HepG2 (cell line): ENCODE measurements at regions not wholly inside any gene's neighbourhood (a gene's known extent, or its start where the extent isn't known, plus 50 kb on each side); places are given as distances from the start of the nearest gene placed in this dataset.

ENCODE experiments used
- ATAC-seq: fragments of 200-7000 bp; cut with Tn5 transposase; 3 replicates; pipeline ENCODE4 v1.9.1; 2020; ENCODE audit warnings: mild to moderate bottlenecking, moderate library complexity
- BruUV-seq: library from RNA; stranded (reverse); fragments of 400-500 nt; replicated peaks from 2 replicates; lab custom pipeline; 2021; lab: Mats Ljungman, UMichigan
- CTCF ChIA-PET: fragments of 300-600 bp; formaldehyde crosslinking; extraction: SDS; loops from one replicate; lab custom pipeline; 2021; ENCODE audit warnings: low total read pairs, inconsistent platforms, low intra/inter-chr PET ratio; lab: Yijun Ruan, JAX
- POLR2A ChIA-PET: fragments of 350-600 bp; sonication (Branson Sonifier 250); formaldehyde crosslinking; loops from one replicate; lab custom pipeline; 2020; ENCODE audit warnings: antibody characterized with exemption, inconsistent platforms; lab: Yijun Ruan, JAX
- DNase-seq: peaks from one replicate; pipeline ENCODE4 v3.0.0-alpha.2; 2015; ENCODE audit warnings: low spot score
- FAIRE-seq: peaks from 3 replicates; lab custom pipeline; 2011; peaks lifted over from hg19 to GRCh38; lab: Jason Lieb, UNC
- H2AFZ ChIP-seq: one replicate; pipeline ENCODE4 v1.6.1; 2011; ENCODE audit warnings: low read length, inconsistent platforms
- H3K27ac ChIP-seq: fragments of 300-600 bp; 3 replicates; pipeline ENCODE4 v1.8.0; 2011; ENCODE audit warnings: mixed run types, mild to moderate bottlenecking, mixed read lengths, low read length, inconsistent platforms; ENCODE audit not compliant: insufficient read depth; ENCODE audit errors: extremely low read length
- H3K27me3 ChIP-seq, 2 experiments: fragments of 200-600 bp in 1 of 2; 2 replicates in 1 of 2; 3 replicates in 1 of 2; pipeline versions ENCODE4 v1.6.0 to v1.8.0; 2011; ENCODE audit warnings: low read length in 2 of 2, mild to moderate bottlenecking in 2 of 2, moderate library complexity in 2 of 2, inconsistent platforms in 1 of 2; ENCODE audit not compliant: insufficient read depth in 2 of 2, control insufficient read depth in 1 of 2
- H3K36me3 ChIP-seq, 2 experiments: fragments of 200-600 bp in 1 of 2; replicated peaks in 1 of 2; 2 replicates in 1 of 2; 3 replicates in 1 of 2; pipeline versions ENCODE4 v1.5.1 to v1.8.0; 2011; ENCODE audit warnings: low read length in 2 of 2, inconsistent platforms in 1 of 2; ENCODE audit not compliant: insufficient read depth in 2 of 2, control insufficient read depth in 1 of 2
- H3K4me1 ChIP-seq: 2 replicates; pipeline ENCODE4 v1.5.1; 2012; ENCODE audit warnings: low read length, inconsistent platforms; ENCODE audit not compliant: insufficient read depth
- H3K4me2 ChIP-seq: 2 replicates; pipeline ENCODE4 v1.6.0; 2011; ENCODE audit warnings: low read depth, low read length, inconsistent platforms
- H3K4me3 ChIP-seq, 3 experiments: fragments of 200-600 bp in 1 of 3; sonication (generic), shearing (Covaris generic) in 1 of 3; replicated peaks in 1 of 3; 2 replicates each; pipeline ENCODE4 v1.5.1; 2011 to 2016; ENCODE audit warnings: low read length in 3 of 3, inconsistent platforms in 2 of 3, low read depth in 2 of 3, mild to moderate bottlenecking in 2 of 3, control low read depth in 1 of 3, mixed read lengths in 1 of 3; ENCODE audit not compliant: insufficient read depth in 1 of 3
- H3K79me2 ChIP-seq: one replicate; pipeline ENCODE4 v1.6.1; 2011; ENCODE audit warnings: low read length, inconsistent platforms; ENCODE audit not compliant: insufficient read depth
- H3K9ac ChIP-seq: 2 replicates; pipeline ENCODE4 v1.6.0; 2011; ENCODE audit warnings: mild to moderate bottlenecking, low read depth, low read length, inconsistent platforms; ENCODE audit not compliant: insufficient read depth
- H3K9me3 ChIP-seq: 2 replicates; pipeline ENCODE4 v1.5.1; 2012; ENCODE audit warnings: mild to moderate bottlenecking, low read length
- H4K20me1 ChIP-seq: 2 replicates; pipeline ENCODE4 v1.6.0; 2011; ENCODE audit warnings: inconsistent platforms, mild to moderate bottlenecking, low read length, moderate library complexity; ENCODE audit not compliant: insufficient read depth
- EP300 ChIP-seq, 3 experiments: sonication (generic) in 1 of 3; formaldehyde crosslinking in 1 of 3; IDR thresholded peaks; 2 replicates each; pipeline versions ENCODE4 v1.5.1 to v1.6.1; 2011 to 2020; ENCODE audit warnings: low read depth in 2 of 3, low read length in 2 of 3, borderline replicate concordance in 1 of 3, improper control_type of control experiment in 1 of 3, mild to moderate bottlenecking in 1 of 3, missing genetic modification reagents in 1 of 3, moderate library complexity in 1 of 3
- HHEX ChIP-seq: IDR thresholded peaks from 2 replicates; pipeline ENCODE4 v1.6.1; 2016; ENCODE audit warnings: control low read depth
- HNRNPUL1 ChIP-seq: fragments of 200-400 bp; formaldehyde crosslinking; IDR thresholded peaks from 2 replicates; pipeline ENCODE4 v1.6.1; 2017; ENCODE audit warnings: low read depth, mild to moderate bottlenecking, low read length, moderate library complexity
- ISX ChIP-seq: sonication (generic); formaldehyde crosslinking; conservative IDR thresholded peaks from 2 replicates; pipeline ENCODE4 v1.5.0; 2020; ENCODE audit warnings: missing genetic modification reagents
- POLR2A ChIP-seq, 2 experiments: IDR thresholded peaks; 2 replicates each; pipeline ENCODE4 v1.6.1; 2011; ENCODE audit warnings: low read depth in 2 of 2, low read length in 2 of 2, mild to moderate bottlenecking in 1 of 2, moderate library complexity in 1 of 2; ENCODE audit not compliant: insufficient read depth in 1 of 2
- PRPF4 ChIP-seq: fragments of 200-400 bp; formaldehyde crosslinking; IDR thresholded peaks from 2 replicates; pipeline ENCODE4 v1.6.1; 2016; ENCODE audit warnings: low read length, low read depth; ENCODE audit not compliant: poor library complexity, severe bottlenecking
- RBM39 ChIP-seq: fragments of 200-400 bp; formaldehyde crosslinking; IDR thresholded peaks from one replicate; pipeline ENCODE4 v1.6.1; 2018; ENCODE audit warnings: antibody characterized with exemption, mild to moderate bottlenecking, low read depth, low read length; ENCODE audit not compliant: poor library complexity, severe bottlenecking
- SMAD9 ChIP-seq: sonication (generic); formaldehyde crosslinking; IDR thresholded peaks from 2 replicates; pipeline ENCODE4 v1.5.1; 2020; ENCODE audit warnings: mild to moderate bottlenecking, missing genetic modification reagents
- TCF7L2 ChIP-seq: IDR thresholded peaks from 2 replicates; pipeline ENCODE4 v1.6.1; 2011; ENCODE audit warnings: mild to moderate bottlenecking, low read depth, low read length, moderate library complexity
- TGIF2 ChIP-seq: IDR thresholded peaks from 2 replicates; pipeline ENCODE4 v1.6.1; 2016; ENCODE audit warnings: control low read depth, missing compliant biosample characterization
- ZNF251 ChIP-seq: sonication (generic); formaldehyde crosslinking; IDR thresholded peaks from 2 replicates; pipeline ENCODE4 v1.9.0; 2021; ENCODE audit warnings: mild to moderate bottlenecking, missing genetic modification reagents
- ZNF616 ChIP-seq: sonication (generic); formaldehyde crosslinking; IDR thresholded peaks from 2 replicates; pipeline ENCODE4 v1.5.0; 2020; ENCODE audit warnings: low read depth, mild to moderate bottlenecking, missing genetic modification reagents
- ZNF703 ChIP-seq: sonication (generic); formaldehyde crosslinking; IDR thresholded peaks from 2 replicates; pipeline ENCODE4 v1.5.1; 2020; ENCODE audit warnings: missing genetic modification reagents, mild to moderate bottlenecking, moderate library complexity, borderline replicate concordance
- WGBS: methylation state at CpG from one replicate; pipeline ENCODE4 v1.1.6; 2017; ENCODE audit warnings: low lambda C conversion rate; 5-methylcytosine and 5-hydroxymethylcytosine counted together
- in situ Hi-C: cut with HindIII; loops from 2 replicates; pipeline ENCODE4 v1.10.0; 2017; ENCODE audit warnings: low pct_unique_long_range_greater_than_20kb; ENCODE audit not compliant: extremely low pct_ligation_motif_present
- intact Hi-C: fragments of 100-400 bp; cut with micrococcal nuclease; formaldehyde crosslinking; loops from one replicate; pipeline ENCODE4 v1.10.0; 2022; ENCODE audit not compliant: unreplicated experiment
- TF ChIP-seq, protein P1 (sequence below): sonication (generic); formaldehyde crosslinking; IDR thresholded peaks from 2 replicates; pipeline ENCODE4 v1.4.0; 2020; ENCODE audit warnings: missing genetic modification reagents, borderline replicate concordance
- TF ChIP-seq, protein P2 (sequence below): sonication (generic); formaldehyde crosslinking; IDR thresholded peaks from 2 replicates; pipeline ENCODE4 v1.5.0; 2020; ENCODE audit warnings: missing genetic modification reagents
- TF ChIP-seq, protein P3 (sequence below): IDR thresholded peaks from 2 replicates; pipeline ENCODE4 v1.6.1; 2016; ENCODE audit warnings: missing biosample characterization, missing genetic modification reagents, low read depth
- TF ChIP-seq, protein P4 (sequence below): sonication (generic); formaldehyde crosslinking; IDR thresholded peaks from 2 replicates; pipeline ENCODE4 v1.9.0; 2021; ENCODE audit warnings: missing genetic modification reagents, borderline replicate concordance

DNA sequence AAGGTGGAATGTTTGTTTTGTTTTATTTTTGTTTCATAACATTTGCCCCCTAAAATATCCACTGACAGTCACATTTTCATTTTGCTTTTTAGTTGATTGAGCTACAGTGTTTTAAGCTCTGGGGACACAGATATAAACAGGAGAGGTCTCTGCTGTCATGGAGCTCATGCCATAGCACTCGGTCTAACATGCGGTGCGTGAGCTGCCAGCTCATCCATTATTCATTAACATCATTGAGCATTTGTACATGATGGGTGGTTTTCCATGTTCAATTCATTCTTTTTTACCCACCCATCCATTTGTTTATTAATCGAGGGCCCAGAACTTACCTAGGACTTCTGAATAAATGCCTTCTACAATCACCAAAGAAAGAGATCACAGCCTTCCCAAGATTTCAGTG, 150.1 kb upstream of the SFRP2 start (continued):
- TF ChIP-seq ISX, result no peak

DNA sequence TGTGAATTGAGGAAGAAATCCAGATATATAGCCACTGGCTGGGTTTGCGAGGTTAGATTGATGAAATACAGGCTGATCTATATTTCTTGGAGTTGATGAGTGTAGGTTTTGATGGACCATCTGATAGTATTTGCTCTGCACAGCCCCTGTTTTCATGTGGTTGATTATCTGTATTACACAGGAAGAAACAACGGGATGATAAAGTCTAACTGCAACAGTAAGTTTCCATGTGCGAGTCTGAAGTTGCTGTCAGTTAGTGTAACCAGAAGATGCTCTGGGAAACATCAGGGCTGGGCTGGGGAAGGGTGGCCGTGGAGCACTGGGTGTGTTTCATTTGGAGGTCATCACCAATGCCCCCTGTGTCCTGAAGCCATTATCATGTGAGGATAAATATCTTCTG, 148.4 kb upstream of the SFRP2 start:
- no peak for FAIRE-seq
- Histone ChIP-seq H3K4me1 (no peaks in the 10 kb centered on the region), H3K9ac (no peak overlapping the region), H4K20me1 (no peaks in the 10 kb centered on the region), H3K27ac (no peak overlapping the region), H3K4me2 (no peak overlapping the region), H3K4me3 (no peak overlapping the region), H3K27me3 (peaks cover 0 to 7% of the 10 kb centered on the region in 2 experiments; a peak in 2 of 5 replicates), H2AFZ (no peak overlapping the region), H3K79me2 (no peaks in the 10 kb centered on the region), H3K36me3 (no peaks in the 10 kb centered on the region), H3K9me3 (no peaks in the 10 kb centered on the region)
- WGBS, result 0% methylated on average over 4 of the region's 4 CpGs
- in situ Hi-C loops, result no loop called here
- intact Hi-C loops, result no loop called here
- no peak for DNase-seq
- BruUV-seq, result no TSS peak
- POLR2A ChIA-PET, result no interaction called here
- CTCF ChIA-PET, result no interaction called here
- no peak for ATAC-seq
- TF ChIP-seq HHEX (no peak), TGIF2 (no peak), POLR2A (IDR thresholded peaks at IDR 0.05; ENCODE audit: insufficient read depth in 1 of 2, low read depth in 2 of 2, low read length in 2 of 2) (no peak), ZNF251 (no peak), TCF7L2 (no peak), EP300 (IDR thresholded peaks at IDR 0.05; ENCODE audit: low read depth in 2 of 2, low read length in 2 of 2) (no peak), EP300 (CRISPR knock-in tag; IDR thresholded peaks at IDR 0.05; ENCODE audit: borderline replicate concordance) (no peak), ZNF703 (no peak), RBM39 (no peak), SMAD9 (CRISPR knock-in tag) (no peak), PRPF4 (no peak), HNRNPUL1 (no peak), ZNF616 (no peak)
- TF ChIP-seq, protein P1, sequence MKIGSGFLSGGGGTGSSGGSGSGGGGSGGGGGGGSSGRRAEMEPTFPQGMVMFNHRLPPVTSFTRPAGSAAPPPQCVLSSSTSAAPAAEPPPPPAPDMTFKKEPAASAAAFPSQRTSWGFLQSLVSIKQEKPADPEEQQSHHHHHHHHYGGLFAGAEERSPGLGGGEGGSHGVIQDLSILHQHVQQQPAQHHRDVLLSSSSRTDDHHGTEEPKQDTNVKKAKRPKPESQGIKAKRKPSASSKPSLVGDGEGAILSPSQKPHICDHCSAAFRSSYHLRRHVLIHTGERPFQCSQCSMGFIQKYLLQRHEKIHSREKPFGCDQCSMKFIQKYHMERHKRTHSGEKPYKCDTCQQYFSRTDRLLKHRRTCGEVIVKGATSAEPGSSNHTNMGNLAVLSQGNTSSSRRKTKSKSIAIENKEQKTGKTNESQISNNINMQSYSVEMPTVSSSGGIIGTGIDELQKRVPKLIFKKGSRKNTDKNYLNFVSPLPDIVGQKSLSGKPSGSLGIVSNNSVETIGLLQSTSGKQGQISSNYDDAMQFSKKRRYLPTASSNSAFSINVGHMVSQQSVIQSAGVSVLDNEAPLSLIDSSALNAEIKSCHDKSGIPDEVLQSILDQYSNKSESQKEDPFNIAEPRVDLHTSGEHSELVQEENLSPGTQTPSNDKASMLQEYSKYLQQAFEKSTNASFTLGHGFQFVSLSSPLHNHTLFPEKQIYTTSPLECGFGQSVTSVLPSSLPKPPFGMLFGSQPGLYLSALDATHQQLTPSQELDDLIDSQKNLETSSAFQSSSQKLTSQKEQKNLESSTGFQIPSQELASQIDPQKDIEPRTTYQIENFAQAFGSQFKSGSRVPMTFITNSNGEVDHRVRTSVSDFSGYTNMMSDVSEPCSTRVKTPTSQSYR (CRISPR knock-in tag), result no peak
- TF ChIP-seq, protein P2, sequence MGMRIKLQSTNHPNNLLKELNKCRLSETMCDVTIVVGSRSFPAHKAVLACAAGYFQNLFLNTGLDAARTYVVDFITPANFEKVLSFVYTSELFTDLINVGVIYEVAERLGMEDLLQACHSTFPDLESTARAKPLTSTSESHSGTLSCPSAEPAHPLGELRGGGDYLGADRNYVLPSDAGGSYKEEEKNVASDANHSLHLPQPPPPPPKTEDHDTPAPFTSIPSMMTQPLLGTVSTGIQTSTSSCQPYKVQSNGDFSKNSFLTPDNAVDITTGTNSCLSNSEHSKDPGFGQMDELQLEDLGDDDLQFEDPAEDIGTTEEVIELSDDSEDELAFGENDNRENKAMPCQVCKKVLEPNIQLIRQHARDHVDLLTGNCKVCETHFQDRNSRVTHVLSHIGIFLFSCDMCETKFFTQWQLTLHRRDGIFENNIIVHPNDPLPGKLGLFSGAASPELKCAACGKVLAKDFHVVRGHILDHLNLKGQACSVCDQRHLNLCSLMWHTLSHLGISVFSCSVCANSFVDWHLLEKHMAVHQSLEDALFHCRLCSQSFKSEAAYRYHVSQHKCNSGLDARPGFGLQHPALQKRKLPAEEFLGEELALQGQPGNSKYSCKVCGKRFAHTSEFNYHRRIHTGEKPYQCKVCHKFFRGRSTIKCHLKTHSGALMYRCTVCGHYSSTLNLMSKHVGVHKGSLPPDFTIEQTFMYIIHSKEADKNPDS, result no peak
- TF ChIP-seq, protein P3, sequence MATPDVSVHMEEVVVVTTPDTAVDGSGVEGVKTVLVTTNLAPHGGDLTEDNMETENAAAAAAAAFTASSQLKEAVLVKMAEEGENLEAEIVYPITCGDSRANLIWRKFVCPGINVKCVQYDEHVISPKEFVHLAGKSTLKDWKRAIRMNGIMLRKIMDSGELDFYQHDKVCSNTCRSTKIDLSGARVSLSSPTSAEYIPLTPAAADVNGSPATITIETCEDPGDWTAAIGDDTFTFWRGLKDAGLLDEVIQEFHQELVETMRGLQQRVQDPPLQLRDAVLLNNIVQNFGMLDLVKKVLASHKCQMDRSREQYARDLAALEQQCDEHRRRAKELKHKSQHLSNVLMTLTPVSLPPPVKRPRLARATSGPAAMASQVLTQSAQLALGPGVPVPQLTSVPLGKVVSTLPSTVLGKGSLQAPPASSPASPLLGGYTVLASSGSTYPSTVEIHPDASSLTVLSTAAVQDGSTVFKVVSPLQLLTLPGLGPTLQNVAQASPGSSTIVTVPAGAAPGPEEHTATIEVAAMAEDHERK (CRISPR knock-in tag), result no peak
- TF ChIP-seq, protein P4, sequence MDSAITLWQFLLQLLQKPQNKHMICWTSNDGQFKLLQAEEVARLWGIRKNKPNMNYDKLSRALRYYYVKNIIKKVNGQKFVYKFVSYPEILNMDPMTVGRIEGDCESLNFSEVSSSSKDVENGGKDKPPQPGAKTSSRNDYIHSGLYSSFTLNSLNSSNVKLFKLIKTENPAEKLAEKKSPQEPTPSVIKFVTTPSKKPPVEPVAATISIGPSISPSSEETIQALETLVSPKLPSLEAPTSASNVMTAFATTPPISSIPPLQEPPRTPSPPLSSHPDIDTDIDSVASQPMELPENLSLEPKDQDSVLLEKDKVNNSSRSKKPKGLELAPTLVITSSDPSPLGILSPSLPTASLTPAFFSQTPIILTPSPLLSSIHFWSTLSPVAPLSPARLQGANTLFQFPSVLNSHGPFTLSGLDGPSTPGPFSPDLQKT (CRISPR knock-in tag), result no peak
